Motor neuron (in vitro differentiated cells): ENCODE measurements at regions not wholly inside any gene's neighbourhood (a gene's known extent, or its start where the extent isn't known, plus 50 kb on each side); places are given as distances from the start of the nearest gene placed in this dataset.

Source experiments
- ATAC-seq, 8 experiments: fragments of 200-7000 bp; cut with Tn5 transposase; replicated peaks in 6 of 8; 2 replicates each; pipeline ENCODE4 v1.8.0; 2021; ENCODE audit warnings: mild to moderate bottlenecking in 8 of 8, moderate library complexity in 8 of 8
- H3K27ac ChIP-seq, 2 donors: fragments of 250-450 bp; sonication (Bioruptor Pico); 2 replicates each; pipeline ENCODE4 v1.9.0; 2021; ENCODE audit warnings: antibody characterized with exemption in 2 of 2, mild to moderate bottlenecking in 2 of 2, moderate library complexity in 1 of 2
- H3K4me1 ChIP-seq, 2 donors: fragments of 250-450 bp; sonication (Bioruptor Pico); replicated peaks in 1 of 2; 2 replicates each; pipeline ENCODE4 v1.6.1; 2021; ENCODE audit warnings: antibody characterized with exemption in 2 of 2, mild to moderate bottlenecking in 2 of 2, moderate library complexity in 1 of 2
- H3K4me3 ChIP-seq, 5 donors: fragments of 250-450 bp; sonication (Bioruptor Pico); 2 replicates each; pipeline ENCODE4 v1.9.0; 2021; ENCODE audit warnings: antibody characterized with exemption in 5 of 5, mild to moderate bottlenecking in 5 of 5, moderate library complexity in 4 of 5
- WGBS, 10 experiments: fragments of 450-650 bp; shearing (Covaris generic); methylation state at CpG; one replicate each; pipeline ENCODE4 v1.0.0; 2022; 5-methylcytosine and 5-hydroxymethylcytosine counted together
- in situ Hi-C, 9 experiments: fragments of 400-800 bp; cut with MboI; loops; one replicate each; pipeline ENCODE4 v1.15.0; 2021; ENCODE audit warnings: low sequenced_read_pairs in 9 of 9, low pct_unique_long_range_greater_than_20kb in 2 of 9; ENCODE audit not compliant: unreplicated experiment in 9 of 9

- H3K27ac ChIP-seq = no peak overlapping the region
- no peaks in the 10 kb centered on the region for H3K4me1 ChIP-seq
- no peak overlapping the region for H3K4me3 ChIP-seq
- 100% methylated on average over 1 to 2 of the region's 37 CpGs; no CpG with 5 or more reads in 8 of the 10 experiments for WGBS, 10 experiments
- in situ Hi-C loops = no loop called here
- ATAC-seq = no peak
These were observed 1227.4 kb downstream of the PCDH17 start for GRCh38 chr13:58858870-58859371.

- no peak for ATAC-seq
- no peaks in the 10 kb centered on the region for H3K4me1 ChIP-seq
- in situ Hi-C loops = no loop called here
These were observed 1233.7 kb downstream of the PCDH17 start for GRCh38 chr13:58865286-58865685.

DNA sequence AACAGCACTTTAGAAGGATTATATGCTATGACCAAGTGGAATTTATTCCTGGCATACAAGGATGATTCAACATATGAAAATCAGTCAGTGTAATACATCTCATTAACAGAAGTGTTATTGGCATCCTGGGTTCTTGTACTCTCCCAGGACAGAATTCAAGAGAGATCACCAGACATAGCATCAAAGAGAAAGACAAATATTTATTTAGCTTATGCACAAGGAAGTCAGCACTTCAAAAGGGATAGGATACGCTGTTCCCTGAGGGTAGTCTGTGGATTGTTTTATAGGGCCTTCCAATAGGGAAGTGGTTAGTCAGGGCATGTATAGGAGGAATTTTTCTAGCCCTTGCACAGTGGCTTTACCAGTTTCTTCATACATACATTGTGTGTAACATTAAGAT is 1238.0 kb downstream of the PCDH17 start:
- in situ Hi-C loops = no loop called here
- Histone ChIP-seq H3K4me1 (no peaks in the 10 kb centered on the region), H3K4me3 (no peak overlapping the region), H3K27ac (no peak overlapping the region)
- ATAC-seq = peak in 1 of 8 experiments; percentile 97
- WGBS, 10 experiments = 0 to 100% (median 33%) methylated on average over 1 of the region's 1 CpG; no CpG with 5 or more reads in 5 of the 10 experiments

More at GRCh38 chr13:58865286-58865685, 1233.7 kb downstream of the PCDH17 start:
- no peak overlapping the region for H3K27ac ChIP-seq
- H3K4me3 ChIP-seq = no peak overlapping the region

- ATAC-seq = peak in 5 of 8 experiments; percentile 22 to 62 (median 48)
- Histone ChIP-seq H3K27ac (no peak overlapping the region), H3K4me3 (no peak overlapping the region), H3K4me1 (peaks cover 5 to 13% of the 10 kb centered on the region in 2 donors)
- in situ Hi-C loops = no loop called here
- WGBS, 10 experiments = 0 to 38% (median 6%) methylated on average over 1 of the region's 1 CpG; no CpG with 5 or more reads in 2 of the 10 experiments
These were observed 1244.9 kb downstream of the PCDH17 start for GRCh38 chr13:58876473-58876872.

GRCh38 chr13:58879114-58879513 is 1247.6 kb downstream of the PCDH17 start:
- in situ Hi-C loops = no loop called here
- ATAC-seq = no peak
- peaks cover 5 to 22% of the 10 kb centered on the region in 2 donors for H3K4me1 ChIP-seq

DNA sequence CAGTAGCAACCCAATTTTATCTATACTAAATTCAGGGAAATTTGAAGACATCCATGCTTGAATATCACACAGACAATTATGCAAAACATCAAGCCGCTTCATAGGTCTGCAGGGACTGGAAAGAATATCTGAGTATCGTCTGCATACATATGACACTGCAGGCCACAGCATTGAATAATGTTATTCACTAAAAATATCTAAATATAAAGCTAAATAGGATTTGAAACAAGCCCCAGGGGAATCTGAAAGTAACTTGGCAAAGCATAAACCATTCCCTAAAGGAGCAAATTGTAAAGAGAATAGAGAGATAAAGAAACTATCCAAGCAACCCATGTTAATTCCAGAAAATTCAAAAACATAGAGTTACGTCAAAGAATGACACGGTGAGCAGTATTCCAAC is 1251.0 kb downstream of the PCDH17 start:
- no peak overlapping the region for H3K27ac ChIP-seq
- peaks cover 0 to 9% of the 10 kb centered on the region in 2 donors for H3K4me1 ChIP-seq
- H3K4me3 ChIP-seq = no peak overlapping the region
- ATAC-seq = peak in 2 of 8 experiments; percentile 46 to 64
- 11 to 100% (median 81%) methylated on average over 1 to 4 of the region's 4 CpGs for WGBS, 10 experiments
- in situ Hi-C loops = no loop called here

More at GRCh38 chr13:58879114-58879513, 1247.6 kb downstream of the PCDH17 start:
- Histone ChIP-seq H3K27ac (no peak overlapping the region), H3K4me3 (no peak overlapping the region)

DNA sequence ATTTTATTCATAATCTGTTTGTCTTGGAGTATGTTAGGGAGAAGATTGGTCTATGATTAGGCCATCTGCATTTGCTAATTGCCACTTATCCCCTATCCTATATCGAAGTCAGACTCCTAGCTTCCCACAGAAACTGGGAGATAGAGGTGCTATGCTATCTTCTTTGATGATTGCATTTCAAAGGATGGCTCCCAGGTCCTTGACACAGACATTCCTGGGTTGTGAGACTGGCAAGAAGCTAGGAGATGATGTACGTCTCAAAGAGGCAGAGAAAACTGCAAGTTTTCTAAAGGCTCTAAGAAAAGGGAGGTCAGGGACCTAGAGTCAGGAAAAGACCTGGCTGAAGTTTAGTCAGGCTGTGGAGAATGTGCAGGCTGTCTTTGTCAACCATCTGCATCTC is 1251.9 kb downstream of the PCDH17 start:
- no peak for ATAC-seq
- WGBS, 10 experiments = 0 to 100% (median 31%) methylated on average over 1 to 2 of the region's 2 CpGs; no CpG with 5 or more reads in 3 of the 10 experiments
- Histone ChIP-seq H3K4me3 (no peak overlapping the region), H3K4me1 (peaks cover 0 to 9% of the 10 kb centered on the region in 2 donors), H3K27ac (no peak overlapping the region)
- in situ Hi-C loops = no loop called here

DNA sequence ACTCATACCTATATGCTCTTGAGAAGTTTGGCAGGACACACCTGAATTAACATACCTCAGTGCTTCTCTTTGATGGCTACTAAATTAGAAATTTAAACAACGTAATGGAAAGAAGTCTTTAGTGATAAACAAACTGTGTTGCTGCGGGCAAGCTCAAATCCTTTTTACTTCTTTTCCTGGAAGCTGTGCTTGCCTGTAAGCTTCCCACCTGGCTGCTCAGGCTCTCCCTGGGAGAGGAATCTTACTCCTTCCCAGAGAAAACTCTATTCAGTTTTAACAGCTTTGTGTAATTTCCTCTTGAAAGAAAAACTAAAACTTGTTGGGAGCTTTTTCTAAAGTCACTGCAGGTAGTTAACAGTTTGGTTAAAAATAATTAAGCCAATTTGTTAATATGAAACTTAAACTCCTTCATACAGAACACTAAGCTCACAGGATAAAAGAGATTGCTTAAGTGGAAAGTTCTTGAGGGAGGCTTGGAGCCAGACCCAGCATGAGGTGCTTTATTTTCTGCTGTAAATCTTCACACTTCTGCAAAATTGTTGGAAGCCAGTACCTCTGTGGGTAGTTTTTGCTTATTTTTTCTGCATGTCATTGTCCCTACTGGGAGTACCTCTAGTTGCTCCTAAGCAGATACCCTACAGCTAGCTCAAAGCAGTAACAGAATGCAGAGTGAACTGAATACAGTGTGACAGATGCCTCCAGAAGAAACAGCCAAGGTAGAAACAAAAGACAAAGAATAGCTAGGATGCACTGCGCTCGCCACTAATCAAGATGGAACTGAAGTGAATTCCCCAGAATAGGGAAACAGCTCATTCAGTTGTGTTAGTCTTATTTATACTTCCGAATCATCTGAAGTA is 1253.0 kb downstream of the PCDH17 start:
- Histone ChIP-seq H3K27ac (no peak overlapping the region), H3K4me3 (no peak overlapping the region), H3K4me1 (peaks cover 0 to 9% of the 10 kb centered on the region in 2 donors)
- in situ Hi-C loops = no loop called here
- ATAC-seq = peak in 1 of 8 experiments; percentile 36
- WGBS, 10 experiments = 0 to 100% (median 76%) methylated on average over 2 to 5 of the region's 5 CpGs

DNA sequence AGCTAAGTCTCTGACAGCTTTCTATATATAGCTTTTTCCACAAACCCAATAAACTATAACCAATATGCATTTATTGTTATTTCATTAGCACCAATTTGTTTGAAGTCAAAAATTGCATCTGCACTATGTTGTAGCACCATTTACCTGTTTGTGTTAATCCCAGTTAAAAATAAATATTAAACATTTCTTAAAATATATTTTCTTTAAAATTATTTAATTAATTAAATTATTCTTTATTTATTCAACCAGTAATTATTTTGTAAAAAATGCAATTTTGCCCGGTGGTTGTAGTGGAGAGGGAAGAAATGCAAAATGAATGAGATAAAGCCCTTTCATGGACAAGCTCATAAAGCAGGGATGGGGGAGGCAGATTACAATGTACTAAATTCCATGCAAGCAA is 1257.9 kb downstream of the PCDH17 start:
- in situ Hi-C loops = no loop called here
- no peak for ATAC-seq
- WGBS, 10 experiments = 0 to 100% (median 78%) methylated on average over 1 of the region's 1 CpG; no CpG with 5 or more reads in 1 of the 10 experiments
- Histone ChIP-seq H3K4me3 (no peak overlapping the region), H3K4me1 (no peaks in the 10 kb centered on the region), H3K27ac (no peak overlapping the region)

DNA sequence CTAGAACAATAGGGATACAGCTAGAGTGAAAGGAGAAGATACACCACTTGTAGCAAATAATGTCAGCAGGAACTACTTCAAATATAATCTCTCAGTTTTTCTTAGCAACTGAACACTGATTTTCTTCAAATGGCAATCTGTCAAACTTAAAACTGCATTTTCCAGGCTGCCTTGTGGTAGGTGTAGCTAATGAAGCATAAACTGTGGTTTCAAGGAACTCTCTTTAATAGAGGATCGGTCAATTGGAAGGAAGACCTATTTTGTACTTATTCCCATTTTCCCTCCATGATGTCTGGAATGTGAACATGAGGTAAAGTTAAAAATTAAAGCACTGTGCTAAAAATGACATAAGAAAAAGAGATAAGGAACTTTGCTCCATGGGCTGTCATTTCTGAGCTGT is 1261.9 kb downstream of the PCDH17 start:
- ATAC-seq = no peak
- 0 to 100% (median 80%) methylated on average over 1 of the region's 1 CpG; no CpG with 5 or more reads in 3 of the 10 experiments for WGBS, 10 experiments
- no peak overlapping the region for H3K27ac ChIP-seq
- in situ Hi-C loops = no loop called here
- no peak overlapping the region for H3K4me3 ChIP-seq
- no peaks in the 10 kb centered on the region for H3K4me1 ChIP-seq

GRCh38 chr13:58906329-58907007 is 1257.3 kb downstream of the DIAPH3 start:
- Histone ChIP-seq H3K4me1 (peaks cover 0 to 6% of the 10 kb centered on the region in 2 donors), H3K4me3 (no peak overlapping the region), H3K27ac (no peak overlapping the region)
- WGBS, 10 experiments = 0 to 100% (median 0%) methylated on average over 1 to 2 of the region's 3 CpGs; no CpG with 5 or more reads in 5 of the 10 experiments
- in situ Hi-C loops = no loop called here
- peak in 1 of 8 experiments; percentile 27 for ATAC-seq

- in situ Hi-C loops = no loop called here
- H3K27ac ChIP-seq = no peak overlapping the region
These were observed 1256.4 kb downstream of the DIAPH3 start for GRCh38 chr13:58907347-58907746.

GRCh38 chr13:58908019-58908679 is 1255.6 kb downstream of the DIAPH3 start:
- WGBS, 10 experiments = 0 to 100% (median 71%) methylated on average over 1 to 2 of the region's 2 CpGs; no CpG with 5 or more reads in 3 of the 10 experiments
- in situ Hi-C loops = no loop called here

More at GRCh38 chr13:58907347-58907746, 1256.4 kb downstream of the DIAPH3 start:
- Histone ChIP-seq H3K4me3 (no peak overlapping the region), H3K4me1 (peaks cover 0 to 6% of the 10 kb centered on the region in 2 donors)
- ATAC-seq = no peak

More at GRCh38 chr13:58908019-58908679, 1255.6 kb downstream of the DIAPH3 start:
- ATAC-seq = no peak
- Histone ChIP-seq H3K4me1 (peaks cover 0 to 6% of the 10 kb centered on the region in 2 donors), H3K27ac (no peak overlapping the region), H3K4me3 (no peak overlapping the region)
